K562 (cell line): ENCODE measurements at regions not wholly inside any gene's neighbourhood (a gene's known extent, or its start where the extent isn't known, plus 50 kb on each side); places are given as distances from the start of the nearest gene placed in this dataset.

Experiments
- FOXJ2 ChIP-seq: fragments of 200-800 bp; sonication (Bioruptor generic); IDR thresholded peaks from 2 replicates; pipeline ENCODE4 v1.6.1; 2016; ENCODE audit warnings: missing genetic modification characterization, missing compliant biosample characterization
- REST ChIP-seq, 2 experiments: fragments of 450-650 bp; formaldehyde crosslinking in 1 of 2; IDR thresholded peaks; 2 replicates each; pipeline versions ENCODE4 v1.4.0 to v1.6.1; 2014 to 2020; ENCODE audit warnings: mild to moderate bottlenecking in 2 of 2, borderline replicate concordance in 1 of 2, low read depth in 1 of 2

- TF ChIP-seq REST (IDR thresholded peaks at IDR 0.05; ENCODE audit: borderline replicate concordance): no peak
- no peak for TF ChIP-seq REST (CRISPR knock-in tag; IDR thresholded peaks at IDR 0.05; ENCODE audit: low read depth)
- no peak for TF ChIP-seq FOXJ2 (tag)
These were observed 129.8 kb upstream of the TRIM2 start (continued) for GRCh38 chr4:153074486-153074885.
